ENCODE measurements at regions not wholly inside any gene's neighbourhood (a gene's known extent, or its start where the extent isn't known, plus 50 kb on each side); places are given as distances from the start of the nearest gene placed in this dataset.

GRCh38 chr10:120005207-120006201 is 113.0 kb downstream of the SEC23IP start:
- Mint-ChIP-seq H3K27ac (no peak overlapping the region), H3K4me1 (peaks cover 5% of the 10 kb centered on the region), H3K36me3 (no peaks in the 10 kb centered on the region), H3K4me3 (no peak overlapping the region), H3K27me3 (ENCODE audit: low read depth) (peaks cover under 1% of the 10 kb centered on the region), H3K9me3 (peaks cover 9% of the 10 kb centered on the region)
- POLR2A ChIA-PET = no interaction called here
- ATAC-seq (peak; percentile 80), DNase-seq (ENCODE audit: low spot score) (no peak)
- TF ChIP-seq FOXP1 (CRISPR knock-in tag; IDR thresholded peaks at IDR 0.05; ENCODE audit: borderline replicate concordance) (no peak), USF2 (CRISPR knock-in tag; IDR thresholded peaks at IDR 0.05) (peak; percentile 71), USF1 (CRISPR knock-in tag; IDR thresholded peaks at IDR 0.05) (0 out of 2 replicates have a peak, but pooled peaks have one; percentile 15), FOXJ3 (CRISPR knock-in tag; IDR thresholded peaks at IDR 0.05; ENCODE audit: borderline replicate concordance) (no peak), JUN (CRISPR knock-in tag; IDR thresholded peaks at IDR 0.05) (no peak), IRF2 (CRISPR knock-in tag; IDR thresholded peaks at IDR 0.05; ENCODE audit: borderline replicate concordance, low read depth) (no peak), RORB (CRISPR knock-in tag; IDR thresholded peaks at IDR 0.05) (no peak), NFYB (CRISPR knock-in tag; conservative IDR thresholded peaks at IDR 0.05; ENCODE audit: low read depth) (peak; percentile 43), MLX (CRISPR knock-in tag; IDR thresholded peaks at IDR 0.05) (no peak)
- CTCF ChIA-PET = no interaction called here

GRCh38 chr10:120007261-120007660 is 114.7 kb downstream of the SEC23IP start:
- ChIA-PET CTCF (no interaction called here), POLR2A (no interaction called here)
- peaks cover 5% of the 10 kb centered on the region for H3K9me3 Mint-ChIP-seq
- no peak for TF ChIP-seq CBFB (CRISPR knock-in tag; IDR thresholded peaks at IDR 0.05; ENCODE audit: low read depth)
- TF ChIP-seq MXD4 (CRISPR knock-in tag; IDR thresholded peaks at IDR 0.05; ENCODE audit: borderline replicate concordance) = no peak
- TF ChIP-seq ETV6 (CRISPR knock-in tag; IDR thresholded peaks at IDR 0.05) = no peak
- no peak for TF ChIP-seq TEAD4 (CRISPR knock-in tag; IDR thresholded peaks at IDR 0.05)
- no peak for TF ChIP-seq JAZF1 (CRISPR knock-in tag; IDR thresholded peaks at IDR 0.05)
- no peak for TF ChIP-seq CREM (CRISPR knock-in tag; IDR thresholded peaks at IDR 0.05)
- no peak for TF ChIP-seq NR2C2 (CRISPR knock-in tag; IDR thresholded peaks at IDR 0.05)
- TF ChIP-seq SMAD4 (CRISPR knock-in tag; IDR thresholded peaks at IDR 0.05) = no peak
- TF ChIP-seq MAX (CRISPR knock-in tag; IDR thresholded peaks at IDR 0.05) = no peak
- TF ChIP-seq ZSCAN18 (CRISPR knock-in tag; IDR thresholded peaks at IDR 0.05) = no peak
- TF ChIP-seq SP1 (CRISPR knock-in tag; conservative IDR thresholded peaks at IDR 0.05) = no peak
- TF ChIP-seq SOX15 (CRISPR knock-in tag; IDR thresholded peaks at IDR 0.05) = no peak
- no peak for TF ChIP-seq ZNF532 (CRISPR knock-in tag; IDR thresholded peaks at IDR 0.05; ENCODE audit: borderline replicate concordance)
- TF ChIP-seq OVOL2 (CRISPR knock-in tag; IDR thresholded peaks at IDR 0.05; ENCODE audit: borderline replicate concordance) = no peak
- H3K27ac Mint-ChIP-seq = no peak overlapping the region
- H3K4me1 Mint-ChIP-seq = peaks cover 15% of the 10 kb centered on the region
- no peaks in the 10 kb centered on the region for H3K36me3 Mint-ChIP-seq
- H3K4me3 Mint-ChIP-seq = no peak overlapping the region
- ATAC-seq = no peak
- no peak for DNase-seq (ENCODE audit: low spot score)
- peaks cover 11% of the 10 kb centered on the region for H3K27me3 Mint-ChIP-seq (ENCODE audit: low read depth)
